ENCODE measurements at regions not wholly inside any gene's neighbourhood (a gene's known extent, or its start where the extent isn't known, plus 50 kb on each side); places are given as distances from the start of the nearest gene placed in this dataset.

DNA sequence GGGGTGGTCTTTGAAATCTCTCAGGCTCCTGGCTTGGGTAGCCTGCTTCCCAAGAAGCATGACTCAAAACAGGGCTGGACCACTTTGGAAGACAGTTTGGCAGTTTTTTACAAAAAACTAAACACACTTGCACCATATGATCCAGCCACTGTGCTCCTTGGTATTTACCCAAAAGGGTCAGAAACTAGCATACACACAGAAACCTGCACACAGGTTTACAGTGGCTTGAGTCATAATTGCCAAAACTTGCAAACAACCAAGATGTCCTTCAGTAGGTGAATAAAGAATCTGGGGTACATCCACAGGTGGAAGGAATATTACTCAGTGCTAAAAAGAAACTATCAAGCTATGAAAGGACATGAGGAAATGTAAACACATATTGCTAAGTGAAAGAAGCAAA lies 323.2 kb upstream of the CDH5 start:
- TF ChIP-seq, protein P1, sequence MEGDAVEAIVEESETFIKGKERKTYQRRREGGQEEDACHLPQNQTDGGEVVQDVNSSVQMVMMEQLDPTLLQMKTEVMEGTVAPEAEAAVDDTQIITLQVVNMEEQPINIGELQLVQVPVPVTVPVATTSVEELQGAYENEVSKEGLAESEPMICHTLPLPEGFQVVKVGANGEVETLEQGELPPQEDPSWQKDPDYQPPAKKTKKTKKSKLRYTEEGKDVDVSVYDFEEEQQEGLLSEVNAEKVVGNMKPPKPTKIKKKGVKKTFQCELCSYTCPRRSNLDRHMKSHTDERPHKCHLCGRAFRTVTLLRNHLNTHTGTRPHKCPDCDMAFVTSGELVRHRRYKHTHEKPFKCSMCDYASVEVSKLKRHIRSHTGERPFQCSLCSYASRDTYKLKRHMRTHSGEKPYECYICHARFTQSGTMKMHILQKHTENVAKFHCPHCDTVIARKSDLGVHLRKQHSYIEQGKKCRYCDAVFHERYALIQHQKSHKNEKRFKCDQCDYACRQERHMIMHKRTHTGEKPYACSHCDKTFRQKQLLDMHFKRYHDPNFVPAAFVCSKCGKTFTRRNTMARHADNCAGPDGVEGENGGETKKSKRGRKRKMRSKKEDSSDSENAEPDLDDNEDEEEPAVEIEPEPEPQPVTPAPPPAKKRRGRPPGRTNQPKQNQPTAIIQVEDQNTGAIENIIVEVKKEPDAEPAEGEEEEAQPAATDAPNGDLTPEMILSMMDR (conservative IDR thresholded peaks at IDR 0.05 in 1 of 2, IDR thresholded peaks at IDR 0.05 in 1 of 2; ENCODE audit: low read depth in 1 of 2, low read length in 2 of 2): no peak
- TF ChIP-seq EZH2 (IDR thresholded peaks at IDR 0.05; ENCODE audit: low read length, missing control alignments): no peak
